Bronchial epithelial cell (primary cell): ENCODE measurements at regions not wholly inside any gene's neighbourhood (a gene's known extent, or its start where the extent isn't known, plus 50 kb on each side); places are given as distances from the start of the nearest gene placed in this dataset.
"Not testable (repeated sequence)": the region's sequence is repeated elsewhere in the genome, so short reads cannot be mapped to it uniquely, and the experiment has no call there.

Experiments
- DNase-seq: peaks from one replicate; pipeline ENCODE4 v3.0.0-alpha.2; 2010; ENCODE audit warnings: low read depth
- FAIRE-seq: peaks from 2 replicates; lab custom pipeline; 2011; peaks lifted over from hg19 to GRCh38; lab: Jason Lieb, UNC
- H3K27me3 ChIP-seq: 2 replicates; pipeline ENCODE4 v1.5.1; 2011; ENCODE audit warnings: low read length; ENCODE audit not compliant: control insufficient read depth, insufficient read depth
- H3K36me3 ChIP-seq: 2 replicates; pipeline ENCODE4 v1.5.1; 2011; ENCODE audit warnings: low read length; ENCODE audit not compliant: control insufficient read depth, insufficient read depth
- H3K4me3 ChIP-seq: 2 replicates; pipeline ENCODE4 v1.5.1; 2011; ENCODE audit warnings: mild to moderate bottlenecking, low read depth, low read length, control low read depth
- TF ChIP-seq, protein P1 (sequence below): IDR thresholded peaks from 2 replicates; pipeline ENCODE4 v1.5.1; 2011; ENCODE audit warnings: mild to moderate bottlenecking, moderate library complexity, low read length, control low read depth, inconsistent platforms; ENCODE audit not compliant: insufficient read depth, severe bottlenecking

GRCh38 chr2:111534910-111535352, 349.1 kb downstream of the ANAPC1 start:
- DNase-seq, result no peak
- Histone ChIP-seq H3K36me3 (no peaks in the 10 kb centered on the region), H3K4me3 (no peak overlapping the region), H3K27me3 (no peaks in the 10 kb centered on the region)
- no peak for FAIRE-seq
- TF ChIP-seq, protein P1, sequence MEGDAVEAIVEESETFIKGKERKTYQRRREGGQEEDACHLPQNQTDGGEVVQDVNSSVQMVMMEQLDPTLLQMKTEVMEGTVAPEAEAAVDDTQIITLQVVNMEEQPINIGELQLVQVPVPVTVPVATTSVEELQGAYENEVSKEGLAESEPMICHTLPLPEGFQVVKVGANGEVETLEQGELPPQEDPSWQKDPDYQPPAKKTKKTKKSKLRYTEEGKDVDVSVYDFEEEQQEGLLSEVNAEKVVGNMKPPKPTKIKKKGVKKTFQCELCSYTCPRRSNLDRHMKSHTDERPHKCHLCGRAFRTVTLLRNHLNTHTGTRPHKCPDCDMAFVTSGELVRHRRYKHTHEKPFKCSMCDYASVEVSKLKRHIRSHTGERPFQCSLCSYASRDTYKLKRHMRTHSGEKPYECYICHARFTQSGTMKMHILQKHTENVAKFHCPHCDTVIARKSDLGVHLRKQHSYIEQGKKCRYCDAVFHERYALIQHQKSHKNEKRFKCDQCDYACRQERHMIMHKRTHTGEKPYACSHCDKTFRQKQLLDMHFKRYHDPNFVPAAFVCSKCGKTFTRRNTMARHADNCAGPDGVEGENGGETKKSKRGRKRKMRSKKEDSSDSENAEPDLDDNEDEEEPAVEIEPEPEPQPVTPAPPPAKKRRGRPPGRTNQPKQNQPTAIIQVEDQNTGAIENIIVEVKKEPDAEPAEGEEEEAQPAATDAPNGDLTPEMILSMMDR, result no peak

- no peak for FAIRE-seq
- Histone ChIP-seq H3K36me3 (no peaks in the 10 kb centered on the region), H3K27me3 (no peaks in the 10 kb centered on the region), H3K4me3 (no peak overlapping the region)
- DNase-seq, result no peak
- TF ChIP-seq, protein P1, result no peak
These were observed 348.6 kb downstream of the ANAPC1 start for GRCh38 chr2:111535404-111535803.

GRCh38 chr2:111537078-111537655, 346.8 kb downstream of the ANAPC1 start:
- DNase-seq (no peak), FAIRE-seq (no peak)
- TF ChIP-seq, protein P1, result no peak
- no peak overlapping the region for H3K4me3 ChIP-seq
- H3K27me3 ChIP-seq, result no peaks in the 10 kb centered on the region
- H3K36me3 ChIP-seq, result no peaks in the 10 kb centered on the region

GRCh38 chr2:111539991-111540390, 344.0 kb downstream of the ANAPC1 start:
- not testable (repeated sequence) for FAIRE-seq, DNase-seq, H3K4me3 ChIP-seq

DNA sequence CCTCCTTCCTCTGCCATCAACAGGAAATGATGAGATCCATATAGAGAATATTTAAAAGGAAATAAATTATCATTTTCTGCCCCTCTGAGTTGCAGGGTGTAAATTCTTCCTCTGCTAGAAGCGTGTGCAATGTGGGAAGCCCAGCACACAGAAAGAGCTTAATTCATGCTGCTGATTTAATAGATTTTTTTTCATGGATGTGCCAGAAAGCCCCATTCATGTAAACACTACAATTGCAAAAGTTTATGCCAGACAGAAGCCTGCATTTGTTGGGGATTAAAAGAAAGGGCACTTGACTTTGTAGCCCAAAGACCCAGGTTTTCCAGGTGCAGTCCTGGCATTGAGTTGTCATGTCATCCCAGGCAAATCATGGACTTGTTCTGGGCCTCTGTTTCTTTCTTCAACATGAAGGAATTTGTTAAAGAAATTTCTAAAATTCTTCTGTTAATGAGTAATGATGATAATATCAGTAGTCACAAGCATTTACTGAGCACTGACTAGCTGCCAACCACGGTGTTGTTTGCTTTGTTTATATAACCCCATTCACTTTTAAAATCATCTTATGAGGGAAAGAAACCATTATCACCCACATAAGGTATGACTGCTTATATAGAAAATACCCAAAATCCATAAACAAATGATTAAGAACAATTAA, 341.7 kb downstream of the ANAPC1 start:
- not testable (repeated sequence) for H3K27me3 ChIP-seq, H3K4me3 ChIP-seq, FAIRE-seq, H3K36me3 ChIP-seq
- peak; percentile 59 for DNase-seq

More at GRCh38 chr2:111539991-111540390, 344.0 kb downstream of the ANAPC1 start:
- H3K27me3 ChIP-seq, H3K36me3 ChIP-seq: not testable (repeated sequence)

DNA sequence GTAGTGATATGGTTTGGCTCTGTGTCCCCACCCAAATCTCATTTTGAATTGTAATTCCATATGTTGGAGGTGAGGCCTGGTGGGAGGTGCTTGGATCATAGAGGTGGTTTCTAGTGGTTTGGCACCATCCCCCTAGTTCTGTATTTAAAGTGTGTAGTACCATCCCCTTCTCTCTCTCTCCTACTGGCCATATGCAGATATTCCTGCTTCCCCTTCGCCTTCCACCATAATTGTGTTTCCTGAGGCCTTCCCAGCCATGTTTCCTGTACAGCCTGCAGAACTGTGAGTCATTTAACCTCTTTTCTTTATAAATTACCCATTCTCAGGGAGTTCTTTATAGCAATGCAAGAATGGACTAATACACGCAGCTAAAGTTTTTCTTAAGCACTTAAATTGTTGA, 340.0 kb downstream of the ANAPC1 start:
- not testable (repeated sequence) for H3K4me3 ChIP-seq, DNase-seq, FAIRE-seq, H3K27me3 ChIP-seq, H3K36me3 ChIP-seq

GRCh38 chr2:111545723-111546431, 338.1 kb downstream of the ANAPC1 start:
- H3K36me3 ChIP-seq, result not testable (repeated sequence)
- FAIRE-seq (peak; percentile 43), DNase-seq (peak; percentile 35)

GRCh38 chr2:111546578-111546977, 337.4 kb downstream of the ANAPC1 start:
- not testable (repeated sequence) for H3K27me3 ChIP-seq, DNase-seq, FAIRE-seq, H3K36me3 ChIP-seq, H3K4me3 ChIP-seq

More at GRCh38 chr2:111545723-111546431, 338.1 kb downstream of the ANAPC1 start:
- H3K4me3 ChIP-seq, H3K27me3 ChIP-seq: not testable (repeated sequence)

DNA sequence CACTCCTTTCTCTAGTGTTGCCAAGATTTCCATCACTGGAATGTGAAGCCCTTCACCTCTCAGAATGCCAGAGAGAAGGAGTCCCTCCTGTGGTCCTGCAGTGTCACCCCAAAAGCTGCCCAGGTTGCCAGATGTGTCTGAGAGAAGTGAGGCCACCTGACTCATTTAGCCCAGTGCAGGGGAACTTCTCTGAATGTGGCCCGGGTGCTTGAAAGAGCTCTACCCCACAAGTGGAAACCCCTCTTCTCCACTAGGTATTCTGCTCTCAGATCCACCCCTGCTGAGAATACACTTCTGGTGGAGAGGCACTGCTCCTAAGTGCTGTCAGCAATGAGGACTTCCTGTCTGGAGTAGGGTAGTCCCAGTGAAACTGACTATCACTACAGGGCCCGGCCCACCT, 334.8 kb downstream of the ANAPC1 start:
- not testable (repeated sequence) for H3K4me3 ChIP-seq, FAIRE-seq, H3K27me3 ChIP-seq, H3K36me3 ChIP-seq, DNase-seq

GRCh38 chr2:111551428-111551827, 332.6 kb downstream of the ANAPC1 start:
- not testable (repeated sequence) for DNase-seq, FAIRE-seq, H3K4me3 ChIP-seq, H3K36me3 ChIP-seq, H3K27me3 ChIP-seq

- H3K4me3 ChIP-seq, DNase-seq, H3K27me3 ChIP-seq, H3K36me3 ChIP-seq, FAIRE-seq: not testable (repeated sequence)
These were observed 331.4 kb downstream of the ANAPC1 start for GRCh38 chr2:111552625-111553024.
